ENCODE measurements at regions not wholly inside any gene's neighbourhood (a gene's known extent, or its start where the extent isn't known, plus 50 kb on each side); places are given as distances from the start of the nearest gene placed in this dataset.
A peak's percentile ranks its signal among the peaks of the same experiment; 100 is the strongest.

- no peak for TF ChIP-seq ZBTB2 (CRISPR knock-in tag; IDR thresholded peaks at IDR 0.05; ENCODE audit: low read depth)
- no peak for TF ChIP-seq FLYWCH1 (CRISPR knock-in tag; IDR thresholded peaks at IDR 0.05)
- TF ChIP-seq MEIS2 (CRISPR knock-in tag; IDR thresholded peaks at IDR 0.05): 0 out of 2 replicates have a peak, but pooled peaks have one; percentile 42
- TF ChIP-seq TSC22D2 (CRISPR knock-in tag; IDR thresholded peaks at IDR 0.05; ENCODE audit: borderline replicate concordance): no peak
- TF ChIP-seq GATA4 (IDR thresholded peaks at IDR 0.05; ENCODE audit: borderline replicate concordance, low read depth): no peak
- peak; percentile 88 for TF ChIP-seq RAD21 (CRISPR knock-in tag; IDR thresholded peaks at IDR 0.05)
- TF ChIP-seq ZNF770 (CRISPR knock-in tag; IDR thresholded peaks at IDR 0.05): no peak
- 0 out of 2 replicates have a peak, but pooled peaks have one; percentile 45 for TF ChIP-seq ZNF124 (CRISPR knock-in tag; IDR thresholded peaks at IDR 0.05)
- no peak for TF ChIP-seq RBM22 (optimal IDR thresholded peaks at IDR 0.05; ENCODE audit: low read length)
- TF ChIP-seq HMG20B (CRISPR knock-in tag; conservative IDR thresholded peaks at IDR 0.05): no peak
- no peak for TF ChIP-seq NFE2L1 (CRISPR knock-in tag; IDR thresholded peaks at IDR 0.05; ENCODE audit: borderline replicate concordance)
- no peak for TF ChIP-seq ZBTB7B (CRISPR knock-in tag; IDR thresholded peaks at IDR 0.05)
- TF ChIP-seq FOXP4 (CRISPR knock-in tag; IDR thresholded peaks at IDR 0.05): no peak
Observed at GRCh38 chr2:217510771-217511291, 492.0 kb downstream of the TNS1 start (continued).
